HCT116 (cell line): ENCODE measurements at regions not wholly inside any gene's neighbourhood (a gene's known extent, or its start where the extent isn't known, plus 50 kb on each side); places are given as distances from the start of the nearest gene placed in this dataset.

Experiments
- ATAC-seq: fragments of 200-7000 bp; cut with Tn5 transposase; 2 replicates; pipeline ENCODE4 v1.9.1; 2020; ENCODE audit warnings: mild to moderate bottlenecking, moderate library complexity
- BruUV-seq: library from RNA; stranded (reverse); fragments of 400-500 nt; replicated peaks from 2 replicates; lab custom pipeline; 2021; lab: Mats Ljungman, UMichigan
- CTCF ChIA-PET: fragments of 300-600 bp; sonication (Branson Sonifier 250); formaldehyde crosslinking; loops from one replicate; lab custom pipeline; 2021; ENCODE audit warnings: antibody characterized with exemption; lab: Charles Lee
- POLR2A ChIA-PET: fragments of 300-600, 350-600 bp; sonication (Branson Sonifier 250); formaldehyde crosslinking; loops from one replicate; lab custom pipeline; 2021; ENCODE audit warnings: antibody characterized with exemption; lab: Charles Lee
- RAD21 ChIA-PET, 2 experiments: fragments of 300-600 bp; sonication (Branson Sonifier 250); formaldehyde crosslinking; loops; one replicate each; lab custom pipeline; 2023; ENCODE audit warnings: low total read pairs in 2 of 2; ENCODE audit not compliant: uncharacterized antibody in 2 of 2, unreplicated experiment in 2 of 2, low non-redundant PET in 1 of 2; lab: Charles Lee
- DNase-seq: peaks from one replicate; pipeline ENCODE4 v3.0.0-alpha.2; 2010; ENCODE audit warnings: low read depth, low spot score
- H2AFZ ChIP-seq: fragments of 200-600 bp; shearing (Covaris generic), sonication (generic); 2 replicates; pipeline ENCODE4 v1.6.1; 2017; ENCODE audit warnings: low read depth, mixed run types, mixed read lengths, antibody characterized with exemption, low read length; ENCODE audit not compliant: poor library complexity, severe bottlenecking
- H3K27ac ChIP-seq: 2 replicates; pipeline ENCODE4 v1.5.1; 2012; ENCODE audit warnings: low read depth, low read length
- H3K27me3 ChIP-seq: fragments of 200-600 bp; sonication (generic); 2 replicates; pipeline ENCODE4 v1.6.1; 2016; ENCODE audit warnings: mixed run types, low read length, mixed read lengths; ENCODE audit not compliant: insufficient read depth
- H3K36me3 ChIP-seq, 2 experiments: fragments of 200-500 bp in 1 of 2; fragments of 200-600 bp in 1 of 2; sonication (Bioruptor generic) in 1 of 2; sonication (generic) in 1 of 2; 2 replicates each; pipeline versions ENCODE4 v1.5.1 to v1.6.1; 2014 to 2016; ENCODE audit warnings: low read length in 2 of 2, inconsistent platforms in 1 of 2, mixed read lengths in 1 of 2, mixed run types in 1 of 2; ENCODE audit not compliant: insufficient read depth in 2 of 2, control insufficient read depth in 1 of 2
- H3K4me1 ChIP-seq, 2 experiments: fragments of 200-600 bp in 1 of 2; sonication (generic) in 1 of 2; 2 replicates each; pipeline versions ENCODE4 v1.5.1 to v1.6.1; 2012 to 2017; ENCODE audit warnings: low read length in 2 of 2, inconsistent platforms in 1 of 2, mild to moderate bottlenecking in 1 of 2, mixed read lengths in 1 of 2, mixed run types in 1 of 2, moderate library complexity in 1 of 2; ENCODE audit not compliant: insufficient read depth in 2 of 2, control insufficient read depth in 1 of 2
- H3K4me2 ChIP-seq: fragments of 200-600 bp; sonication (generic); 2 replicates; pipeline ENCODE4 v1.6.1; 2017; ENCODE audit warnings: mixed run types, low read length, mixed read lengths
- H3K4me3 ChIP-seq, 2 experiments: fragments of 200-600 bp in 1 of 2; sonication (generic) in 1 of 2; replicated peaks in 1 of 2; 2 replicates each; pipeline ENCODE4 v1.5.1; 2011 to 2016; ENCODE audit warnings: low read length in 2 of 2, control low read depth in 1 of 2, low read depth in 1 of 2, mild to moderate bottlenecking in 1 of 2, mixed read lengths in 1 of 2, mixed run types in 1 of 2
- H3K79me2 ChIP-seq: fragments of 200-600 bp; sonication (generic); 2 replicates; pipeline ENCODE4 v1.6.1; 2017; ENCODE audit warnings: mild to moderate bottlenecking, mixed run types, low read length, moderate library complexity, mixed read lengths; ENCODE audit not compliant: insufficient read depth
- H3K9ac ChIP-seq: fragments of 200-600 bp; sonication (generic); 2 replicates; pipeline ENCODE4 v1.6.1; 2016; ENCODE audit warnings: low read length, mixed read lengths
- H3K9me2 ChIP-seq: fragments of 200-600 bp; sonication (generic), shearing (Covaris generic); 2 replicates; pipeline ENCODE4 v1.6.1; 2017; ENCODE audit warnings: mixed run types, mild to moderate bottlenecking, moderate library complexity; ENCODE audit not compliant: insufficient read depth
- H3K9me3 ChIP-seq, 2 experiments: fragments of 200-500 bp in 1 of 2; fragments of 200-600 bp in 1 of 2; sonication (Bioruptor generic) in 1 of 2; sonication (generic) in 1 of 2; 2 replicates each; pipeline ENCODE4 v1.6.1; 2014 to 2017; ENCODE audit warnings: low read length in 2 of 2, mixed read lengths in 2 of 2, inconsistent platforms in 1 of 2, low read depth in 1 of 2, mild to moderate bottlenecking in 1 of 2, mixed run types in 1 of 2, moderate library complexity in 1 of 2; ENCODE audit not compliant: control insufficient read depth in 1 of 2, insufficient read depth in 1 of 2
- H4K20me1 ChIP-seq: fragments of 200-600 bp; sonication (generic), shearing (Covaris generic); 2 replicates; pipeline ENCODE4 v1.6.1; 2017; ENCODE audit warnings: mixed run types, mild to moderate bottlenecking, moderate library complexity; ENCODE audit not compliant: insufficient read depth
- CBX3 ChIP-seq: IDR thresholded peaks from 2 replicates; pipeline ENCODE4 v1.6.1; 2012; ENCODE audit warnings: low read depth
- CEBPB ChIP-seq: IDR thresholded peaks from 2 replicates; pipeline ENCODE4 v1.6.1; 2012; ENCODE audit warnings: low read depth
- EGR1 ChIP-seq: IDR thresholded peaks from 2 replicates; pipeline ENCODE4 v1.6.1; 2012; ENCODE audit warnings: low read depth
- ELF1 ChIP-seq: IDR thresholded peaks from 2 replicates; pipeline ENCODE4 v1.6.1; 2012; ENCODE audit warnings: low read depth, borderline replicate concordance
- EZH2 ChIP-seq: fragments of 200-600 bp; sonication (generic); IDR thresholded peaks from 2 replicates; pipeline ENCODE4 v1.6.1; 2017; ENCODE audit warnings: antibody characterized with exemption, mixed run types
- FOSL1 ChIP-seq: IDR thresholded peaks from 2 replicates; pipeline ENCODE4 v1.6.1; 2012; ENCODE audit warnings: low read depth
- JUND ChIP-seq: IDR thresholded peaks from 2 replicates; pipeline ENCODE4 v1.6.1; 2012
- POLR2A ChIP-seq: IDR thresholded peaks from 2 replicates; pipeline ENCODE4 v1.7.0; 2011; ENCODE audit warnings: borderline replicate concordance; ENCODE audit not compliant: insufficient read depth, insufficient read length; ENCODE audit errors: extremely low read depth
- TCF7L2 ChIP-seq: IDR thresholded peaks from 2 replicates; pipeline ENCODE4 v1.7.0; 2011; ENCODE audit warnings: borderline replicate concordance, inconsistent platforms; ENCODE audit not compliant: insufficient read depth, insufficient read length; ENCODE audit errors: extremely low read depth
- YY1 ChIP-seq: IDR thresholded peaks from 2 replicates; pipeline ENCODE4 v1.6.1; 2011; ENCODE audit warnings: low read length, low read depth, moderate library complexity, mild to moderate bottlenecking; ENCODE audit not compliant: insufficient replicate concordance; ENCODE audit errors: extremely low read depth
- ZFX ChIP-seq: fragments of 450-650 bp; IDR thresholded peaks from 2 replicates; pipeline ENCODE4 v1.6.1; 2017
- intact Hi-C: fragments of 100-400 bp; cut with micrococcal nuclease; formaldehyde crosslinking; loops from 2 replicates; pipeline ENCODE4 v1.10.0; 2022
- TF ChIP-seq, protein P1 (sequence below): IDR thresholded peaks from 2 replicates; pipeline ENCODE4 v1.6.1; 2012; ENCODE audit warnings: low read depth
- TF ChIP-seq, protein P2 (sequence below): IDR thresholded peaks from 2 replicates; pipeline ENCODE4 v1.6.1; 2012
- TF ChIP-seq, protein P3 (sequence below): IDR thresholded peaks from 2 replicates; pipeline ENCODE4 v1.6.1; 2012
- TF ChIP-seq, protein P4 (sequence below), 3 experiments: fragments of 200-600 bp in 1 of 3; sonication (generic) in 1 of 3; IDR thresholded peaks in 2 of 3; conservative IDR thresholded peaks in 1 of 3; 2 replicates each; pipeline ENCODE4 v1.5.1; 2012 to 2017; ENCODE audit warnings: low read depth in 2 of 3, low read length in 2 of 3, antibody characterized with exemption in 1 of 3, borderline replicate concordance in 1 of 3, control low read depth in 1 of 3, mild to moderate bottlenecking in 1 of 3, mixed read lengths in 1 of 3, mixed run types in 1 of 3, moderate library complexity in 1 of 3; ENCODE audit not compliant: insufficient read depth in 1 of 3

DNA sequence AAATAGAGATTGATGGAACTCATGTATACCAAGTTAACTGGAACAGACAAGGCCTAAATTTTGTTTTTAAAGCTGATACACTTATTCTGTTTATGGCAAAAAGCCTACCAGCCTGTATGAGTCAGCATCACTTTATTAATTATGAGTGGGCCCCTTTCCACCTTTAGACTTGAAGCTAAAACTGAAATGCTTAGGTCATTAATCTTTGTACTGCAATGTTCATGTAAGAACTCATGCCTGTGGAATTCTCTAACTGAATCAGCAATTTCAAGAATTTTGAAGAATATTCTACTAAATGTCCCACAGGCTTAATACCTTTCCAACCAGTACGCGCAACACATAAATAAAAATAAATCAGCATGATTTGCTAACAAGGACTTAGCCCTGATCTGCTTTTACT is 140.2 kb upstream of the PHACTR1 start (continued):
- no peak for TF ChIP-seq ZFX

DNA sequence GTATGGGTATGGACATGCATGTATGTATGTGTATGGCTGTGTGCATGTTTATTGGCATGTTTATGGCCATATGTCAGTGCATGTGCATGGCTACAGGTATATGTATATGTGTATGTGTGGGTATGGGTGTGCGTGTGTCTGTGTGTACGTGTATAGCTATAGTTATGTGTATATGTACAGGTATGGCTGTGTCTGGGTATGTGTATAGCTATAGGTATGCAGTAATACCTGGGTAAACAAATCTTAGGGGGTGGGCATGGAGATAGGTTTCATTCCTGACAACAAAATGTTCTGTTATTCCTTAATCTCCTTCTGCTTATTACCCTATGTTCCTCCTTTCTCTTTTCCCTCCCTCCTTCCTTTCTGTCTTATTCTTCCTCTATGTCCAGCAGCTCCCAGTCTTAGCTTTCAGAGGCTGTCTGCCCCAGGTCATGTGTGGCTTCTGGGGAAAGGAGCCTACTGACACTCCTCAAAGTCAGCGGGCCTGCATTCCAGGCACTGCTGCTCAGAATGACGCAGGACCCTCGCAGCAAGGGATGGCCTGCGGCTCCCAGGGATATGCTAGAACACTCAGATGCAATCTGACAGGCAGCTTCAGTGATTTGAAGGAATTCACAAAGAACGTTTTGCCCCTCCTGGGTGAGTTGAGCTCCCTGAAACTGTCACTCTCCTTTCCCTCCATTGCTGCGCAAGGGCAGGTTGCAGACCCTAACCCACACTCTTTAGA is 139.3 kb upstream of the PHACTR1 start:
- Histone ChIP-seq H3K9ac (no peak overlapping the region), H3K27ac (no peak overlapping the region), H3K4me2 (no peak overlapping the region), H4K20me1 (no peaks in the 10 kb centered on the region), H3K27me3 (no peaks in the 10 kb centered on the region), H2AFZ (no peak overlapping the region), H3K4me3 (no peak overlapping the region), H3K36me3 (no peaks in the 10 kb centered on the region), H3K9me3 (no peaks in the 10 kb centered on the region), H3K79me2 (no peaks in the 10 kb centered on the region), H3K4me1 (peaks cover 7 to 18% of the 10 kb centered on the region in 2 experiments; a peak in 3 of 4 replicates)
- DNase-seq, result no peak
- ChIA-PET RAD21 (interaction anchor here in 1 of 2 experiments (0.6 kb wide), 1 partner anchor 68 kb away, joined by 3 read pairs; no protein-coding TSS in a partner anchor), POLR2A (no interaction called here)
- intact Hi-C loops, result no loop called here
- no TSS peak for BruUV-seq
- no peak for TF ChIP-seq TCF7L2
- TF ChIP-seq, protein P1, sequence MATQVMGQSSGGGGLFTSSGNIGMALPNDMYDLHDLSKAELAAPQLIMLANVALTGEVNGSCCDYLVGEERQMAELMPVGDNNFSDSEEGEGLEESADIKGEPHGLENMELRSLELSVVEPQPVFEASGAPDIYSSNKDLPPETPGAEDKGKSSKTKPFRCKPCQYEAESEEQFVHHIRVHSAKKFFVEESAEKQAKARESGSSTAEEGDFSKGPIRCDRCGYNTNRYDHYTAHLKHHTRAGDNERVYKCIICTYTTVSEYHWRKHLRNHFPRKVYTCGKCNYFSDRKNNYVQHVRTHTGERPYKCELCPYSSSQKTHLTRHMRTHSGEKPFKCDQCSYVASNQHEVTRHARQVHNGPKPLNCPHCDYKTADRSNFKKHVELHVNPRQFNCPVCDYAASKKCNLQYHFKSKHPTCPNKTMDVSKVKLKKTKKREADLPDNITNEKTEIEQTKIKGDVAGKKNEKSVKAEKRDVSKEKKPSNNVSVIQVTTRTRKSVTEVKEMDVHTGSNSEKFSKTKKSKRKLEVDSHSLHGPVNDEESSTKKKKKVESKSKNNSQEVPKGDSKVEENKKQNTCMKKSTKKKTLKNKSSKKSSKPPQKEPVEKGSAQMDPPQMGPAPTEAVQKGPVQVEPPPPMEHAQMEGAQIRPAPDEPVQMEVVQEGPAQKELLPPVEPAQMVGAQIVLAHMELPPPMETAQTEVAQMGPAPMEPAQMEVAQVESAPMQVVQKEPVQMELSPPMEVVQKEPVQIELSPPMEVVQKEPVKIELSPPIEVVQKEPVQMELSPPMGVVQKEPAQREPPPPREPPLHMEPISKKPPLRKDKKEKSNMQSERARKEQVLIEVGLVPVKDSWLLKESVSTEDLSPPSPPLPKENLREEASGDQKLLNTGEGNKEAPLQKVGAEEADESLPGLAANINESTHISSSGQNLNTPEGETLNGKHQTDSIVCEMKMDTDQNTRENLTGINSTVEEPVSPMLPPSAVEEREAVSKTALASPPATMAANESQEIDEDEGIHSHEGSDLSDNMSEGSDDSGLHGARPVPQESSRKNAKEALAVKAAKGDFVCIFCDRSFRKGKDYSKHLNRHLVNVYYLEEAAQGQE, result no peak
- no peak for TF ChIP-seq JUND
- no peak for TF ChIP-seq YY1
- TF ChIP-seq, protein P2, sequence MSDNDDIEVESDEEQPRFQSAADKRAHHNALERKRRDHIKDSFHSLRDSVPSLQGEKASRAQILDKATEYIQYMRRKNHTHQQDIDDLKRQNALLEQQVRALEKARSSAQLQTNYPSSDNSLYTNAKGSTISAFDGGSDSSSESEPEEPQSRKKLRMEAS, result no peak
- TF ChIP-seq POLR2A, result no peak
- TF ChIP-seq CEBPB, result no peak
- TF ChIP-seq, protein P3, sequence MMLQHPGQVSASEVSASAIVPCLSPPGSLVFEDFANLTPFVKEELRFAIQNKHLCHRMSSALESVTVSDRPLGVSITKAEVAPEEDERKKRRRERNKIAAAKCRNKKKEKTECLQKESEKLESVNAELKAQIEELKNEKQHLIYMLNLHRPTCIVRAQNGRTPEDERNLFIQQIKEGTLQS, result no peak
- no peak for TF ChIP-seq ZFX
- TF ChIP-seq CBX3, result no peak
- TF ChIP-seq, protein P4, sequence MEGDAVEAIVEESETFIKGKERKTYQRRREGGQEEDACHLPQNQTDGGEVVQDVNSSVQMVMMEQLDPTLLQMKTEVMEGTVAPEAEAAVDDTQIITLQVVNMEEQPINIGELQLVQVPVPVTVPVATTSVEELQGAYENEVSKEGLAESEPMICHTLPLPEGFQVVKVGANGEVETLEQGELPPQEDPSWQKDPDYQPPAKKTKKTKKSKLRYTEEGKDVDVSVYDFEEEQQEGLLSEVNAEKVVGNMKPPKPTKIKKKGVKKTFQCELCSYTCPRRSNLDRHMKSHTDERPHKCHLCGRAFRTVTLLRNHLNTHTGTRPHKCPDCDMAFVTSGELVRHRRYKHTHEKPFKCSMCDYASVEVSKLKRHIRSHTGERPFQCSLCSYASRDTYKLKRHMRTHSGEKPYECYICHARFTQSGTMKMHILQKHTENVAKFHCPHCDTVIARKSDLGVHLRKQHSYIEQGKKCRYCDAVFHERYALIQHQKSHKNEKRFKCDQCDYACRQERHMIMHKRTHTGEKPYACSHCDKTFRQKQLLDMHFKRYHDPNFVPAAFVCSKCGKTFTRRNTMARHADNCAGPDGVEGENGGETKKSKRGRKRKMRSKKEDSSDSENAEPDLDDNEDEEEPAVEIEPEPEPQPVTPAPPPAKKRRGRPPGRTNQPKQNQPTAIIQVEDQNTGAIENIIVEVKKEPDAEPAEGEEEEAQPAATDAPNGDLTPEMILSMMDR (IDR thresholded peaks at IDR 0.05 in 2 of 3, conservative IDR thresholded peaks at IDR 0.05 in 1 of 3; ENCODE audit: borderline replicate concordance in 1 of 3, insufficient read depth in 1 of 3, low read depth in 2 of 3, low read length in 2 of 3), result no peak
- TF ChIP-seq EGR1, result no peak
- no peak for TF ChIP-seq ELF1
- no peak for TF ChIP-seq EZH2
- no peak for TF ChIP-seq FOSL1
- TF ChIP-seq, all 23 proteins: peak for 0
- CTCF ChIA-PET, result no interaction called here
- no peak for ATAC-seq
- H3K9me2 ChIP-seq, result no peaks in the 10 kb centered on the region
